ENCODE measurements at regions not wholly inside any gene's neighbourhood (a gene's known extent, or its start where the extent isn't known, plus 50 kb on each side); places are given as distances from the start of the nearest gene placed in this dataset.

GRCh38 chr11:70712471-70712870, 314.1 kb downstream of the CTTN start:
- Mint-ChIP-seq H3K27ac (no peak overlapping the region), H3K4me1 (no peaks in the 10 kb centered on the region), H3K27me3 (peaks cover 18 to 47% (median 28%) of the 10 kb centered on the region in 3 donors), H3K4me3 (no peak overlapping the region), H3K36me3 (no peaks in the 10 kb centered on the region), H3K9me3 (no peaks in the 10 kb centered on the region)
- ATAC-seq (ENCODE audit: low read depth in 2 of 2) = no peak
- DNase-seq = no peak

- no peaks in the 10 kb centered on the region for H3K4me1 Mint-ChIP-seq
- H3K27me3 Mint-ChIP-seq = peaks cover 18 to 49% (median 30%) of the 10 kb centered on the region in 3 donors
- no peaks in the 10 kb centered on the region for H3K36me3 Mint-ChIP-seq
- no peaks in the 10 kb centered on the region for H3K9me3 Mint-ChIP-seq
- DNase-seq (no peak), ATAC-seq (ENCODE audit: low read depth in 2 of 2) (no peak)
- H3K27ac Mint-ChIP-seq = no peak overlapping the region
- H3K4me3 Mint-ChIP-seq = no peak overlapping the region
Measured at GRCh38 chr11:70713086-70713835, 314.9 kb downstream of the CTTN start.

- Mint-ChIP-seq H3K27me3 (peaks cover 18 to 44% (median 27%) of the 10 kb centered on the region in 3 donors), H3K4me3 (no peak overlapping the region), H3K27ac (no peak overlapping the region), H3K9me3 (no peaks in the 10 kb centered on the region), H3K36me3 (no peaks in the 10 kb centered on the region), H3K4me1 (no peaks in the 10 kb centered on the region)
- ATAC-seq (ENCODE audit: low read depth in 2 of 2) (no peak), DNase-seq (no peak)
Measured at GRCh38 chr11:70713988-70714665, 315.8 kb downstream of the CTTN start.

GRCh38 chr11:70715166-70715951, 317.0 kb downstream of the CTTN start:
- DNase-seq = no peak
- Mint-ChIP-seq H3K9me3 (no peaks in the 10 kb centered on the region), H3K4me1 (no peaks in the 10 kb centered on the region), H3K27ac (no peak overlapping the region), H3K36me3 (no peaks in the 10 kb centered on the region), H3K4me3 (no peak overlapping the region), H3K27me3 (peaks cover 12 to 34% (median 15%) of the 10 kb centered on the region in 3 donors)
- ATAC-seq (ENCODE audit: low read depth in 2 of 2) = no peak

GRCh38 chr11:70716216-70716615, 317.9 kb downstream of the CTTN start:
- no peak for ATAC-seq (ENCODE audit: low read depth in 2 of 2)
- H3K4me1 Mint-ChIP-seq = no peaks in the 10 kb centered on the region
- peaks cover 0 to 2% (median 0%) of the 10 kb centered on the region in 7 donors for H3K9me3 Mint-ChIP-seq
- DNase-seq = no peak
- H3K27me3 Mint-ChIP-seq = peaks cover 9 to 39% (median 14%) of the 10 kb centered on the region in 3 donors
- H3K4me3 Mint-ChIP-seq = no peak overlapping the region
- no peak overlapping the region for H3K27ac Mint-ChIP-seq
- no peaks in the 10 kb centered on the region for H3K36me3 Mint-ChIP-seq

- Mint-ChIP-seq H3K9me3 (peaks cover 0 to 2% (median 0%) of the 10 kb centered on the region in 7 donors), H3K4me3 (no peak overlapping the region), H3K27ac (no peak overlapping the region), H3K36me3 (no peaks in the 10 kb centered on the region), H3K27me3 (peaks cover 9 to 34% (median 16%) of the 10 kb centered on the region in 3 donors), H3K4me1 (no peaks in the 10 kb centered on the region)
- DNase-seq (no peak), ATAC-seq (ENCODE audit: low read depth in 2 of 2) (no peak)
Measured at GRCh38 chr11:70716986-70717775, 318.9 kb downstream of the CTTN start.

GRCh38 chr11:70717936-70718595, 319.7 kb downstream of the CTTN start:
- Mint-ChIP-seq H3K4me1 (no peaks in the 10 kb centered on the region), H3K4me3 (no peak overlapping the region), H3K36me3 (no peaks in the 10 kb centered on the region), H3K27me3 (peaks cover 9 to 30% (median 15%) of the 10 kb centered on the region in 3 donors), H3K9me3 (peaks cover 0 to 2% (median 0%) of the 10 kb centered on the region in 7 donors), H3K27ac (no peak overlapping the region)
- no peak for DNase-seq
- no peak for ATAC-seq (ENCODE audit: low read depth in 2 of 2)

- Mint-ChIP-seq H3K36me3 (no peaks in the 10 kb centered on the region), H3K4me3 (no peak overlapping the region), H3K4me1 (no peaks in the 10 kb centered on the region), H3K27ac (no peak overlapping the region), H3K9me3 (peaks cover 0 to 2% (median 0%) of the 10 kb centered on the region in 7 donors), H3K27me3 (peaks cover 8 to 31% (median 15%) of the 10 kb centered on the region in 3 donors)
- DNase-seq (no peak), ATAC-seq (ENCODE audit: low read depth in 2 of 2) (no peak)
Measured at GRCh38 chr11:70719516-70719915, 321.2 kb downstream of the CTTN start.

- peaks cover 5 to 28% (median 15%) of the 10 kb centered on the region in 3 donors for H3K27me3 Mint-ChIP-seq
- no peak for ATAC-seq (ENCODE audit: low read depth in 2 of 2)
- H3K27ac Mint-ChIP-seq = no peak overlapping the region
- no peaks in the 10 kb centered on the region for H3K36me3 Mint-ChIP-seq
- peaks cover 0 to 2% (median 0%) of the 10 kb centered on the region in 7 donors for H3K9me3 Mint-ChIP-seq
- no peak for DNase-seq
- peak overlapping the region in 1 of 8 donors; percentile 44 for H3K4me3 Mint-ChIP-seq
- H3K4me1 Mint-ChIP-seq = no peaks in the 10 kb centered on the region
Measured at GRCh38 chr11:70720281-70720680, 322.0 kb downstream of the CTTN start.

- Mint-ChIP-seq H3K27ac (no peak overlapping the region), H3K27me3 (peaks cover 5 to 33% (median 15%) of the 10 kb centered on the region in 3 donors), H3K4me3 (no peak overlapping the region), H3K9me3 (peaks cover 0 to 2% (median 0%) of the 10 kb centered on the region in 7 donors), H3K36me3 (no peaks in the 10 kb centered on the region), H3K4me1 (no peaks in the 10 kb centered on the region)
- no peak for DNase-seq
- no peak for ATAC-seq (ENCODE audit: low read depth in 2 of 2)
Measured at GRCh38 chr11:70721006-70721405, 322.7 kb downstream of the CTTN start.

- Mint-ChIP-seq H3K9me3 (peaks cover 0 to 7% (median 2%) of the 10 kb centered on the region in 7 donors), H3K4me3 (no peak overlapping the region), H3K4me1 (no peaks in the 10 kb centered on the region), H3K27me3 (peaks cover 0 to 21% (median 9%) of the 10 kb centered on the region in 3 donors), H3K36me3 (no peaks in the 10 kb centered on the region), H3K27ac (no peak overlapping the region)
- ATAC-seq (ENCODE audit: low read depth in 2 of 2) (no peak), DNase-seq (no peak)
Measured at GRCh38 chr11:70725278-70725677, 326.9 kb downstream of the CTTN start.

GRCh38 chr11:70725739-70726138, 327.4 kb downstream of the CTTN start:
- Mint-ChIP-seq H3K9me3 (peaks cover 0 to 7% (median 2%) of the 10 kb centered on the region in 7 donors), H3K36me3 (no peaks in the 10 kb centered on the region), H3K27ac (no peak overlapping the region), H3K27me3 (peaks cover 0 to 17% (median 9%) of the 10 kb centered on the region in 3 donors), H3K4me3 (no peak overlapping the region), H3K4me1 (no peaks in the 10 kb centered on the region)
- DNase-seq = no peak
- ATAC-seq (ENCODE audit: low read depth in 2 of 2) = no peak
